Lower leg skin (tissue), 4 donors: ENCODE measurements at regions not wholly inside any gene's neighbourhood (a gene's known extent, or its start where the extent isn't known, plus 50 kb on each side); places are given as distances from the start of the nearest gene placed in this dataset.

Experiments
- DNase-seq, 2 donors: peaks; one replicate each; pipeline ENCODE4 v3.0.0-alpha.2; 2019; ENCODE audit warnings: low spot score in 2 of 2
- H3K4me3 ChIP-seq: fragments of 200-600 bp; sonication (generic); 2 replicates; pipeline ENCODE4 v1.5.1; 2017; ENCODE audit warnings: mild to moderate bottlenecking, low read depth; ENCODE audit not compliant: poor library complexity, severe bottlenecking
- POLR2A ChIP-seq, 2 donors: fragments of 450-650 bp; IDR thresholded peaks; one replicate each; pipeline ENCODE4 v1.6.1; 2016 to 2017; ENCODE audit warnings: antibody characterized with exemption in 2 of 2, mild to moderate bottlenecking in 1 of 2, moderate library complexity in 1 of 2
- WGBS, 2 donors: methylation state at CpG; one replicate each; pipeline ENCODE4 v1.1.5; 2018; 5-methylcytosine and 5-hydroxymethylcytosine counted together
- intact Hi-C: fragments of 100-400 bp; cut with DNase I; formaldehyde crosslinking; loops from one replicate; pipeline ENCODE4 v1.15.0; 2023; ENCODE audit warnings: low total_unique reads
- TF ChIP-seq, protein P1 (sequence below), 3 donors: fragments of 450-650 bp; IDR thresholded peaks; one replicate each; pipeline ENCODE4 v1.5.1; 2016; ENCODE audit warnings: antibody characterized with exemption in 3 of 3, mild to moderate bottlenecking in 3 of 3, moderate library complexity in 2 of 3

DNA sequence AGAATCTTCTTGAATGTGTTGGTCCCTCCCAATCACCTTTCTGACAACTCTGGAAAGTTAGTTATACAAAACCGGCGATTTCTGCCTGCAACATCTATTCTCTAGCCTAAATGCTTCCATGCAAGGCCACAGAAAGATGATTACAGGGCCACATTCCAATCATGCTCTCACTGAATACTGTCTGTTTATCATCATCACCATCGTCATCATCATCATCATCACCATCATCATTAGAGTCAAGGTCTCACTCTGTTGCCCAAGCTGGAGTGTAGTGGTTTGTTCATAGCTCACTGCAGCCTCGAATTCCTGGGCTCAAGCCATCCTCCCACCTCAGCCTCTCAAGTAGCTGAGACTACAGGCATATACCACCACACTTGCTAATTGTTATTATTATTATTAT lies 521.2 kb upstream of the DAB1 start:
- 79 to 86% methylated on average over 4 of the region's 4 CpGs for WGBS, 2 donors

DNA sequence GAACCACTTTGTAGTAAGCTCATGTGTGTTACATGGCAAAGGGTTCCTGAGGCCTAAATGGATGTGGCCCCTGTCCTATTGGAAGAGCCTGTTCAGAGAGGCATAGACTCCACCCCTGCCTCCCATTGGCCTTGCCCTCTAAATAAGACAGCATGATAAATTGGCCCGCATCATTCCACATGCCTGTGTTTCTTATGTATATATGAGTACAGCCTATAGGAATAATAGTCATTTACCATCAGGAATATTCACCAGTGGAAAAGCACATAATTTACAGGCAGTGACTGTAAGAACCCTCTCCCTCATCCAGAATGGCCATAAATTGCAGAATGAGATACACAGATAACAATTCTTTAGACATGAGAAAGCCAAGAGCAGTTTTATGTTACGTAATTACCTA lies 519.5 kb upstream of the DAB1 start:
- no peak overlapping the region for H3K4me3 ChIP-seq
- TF ChIP-seq, protein P1, sequence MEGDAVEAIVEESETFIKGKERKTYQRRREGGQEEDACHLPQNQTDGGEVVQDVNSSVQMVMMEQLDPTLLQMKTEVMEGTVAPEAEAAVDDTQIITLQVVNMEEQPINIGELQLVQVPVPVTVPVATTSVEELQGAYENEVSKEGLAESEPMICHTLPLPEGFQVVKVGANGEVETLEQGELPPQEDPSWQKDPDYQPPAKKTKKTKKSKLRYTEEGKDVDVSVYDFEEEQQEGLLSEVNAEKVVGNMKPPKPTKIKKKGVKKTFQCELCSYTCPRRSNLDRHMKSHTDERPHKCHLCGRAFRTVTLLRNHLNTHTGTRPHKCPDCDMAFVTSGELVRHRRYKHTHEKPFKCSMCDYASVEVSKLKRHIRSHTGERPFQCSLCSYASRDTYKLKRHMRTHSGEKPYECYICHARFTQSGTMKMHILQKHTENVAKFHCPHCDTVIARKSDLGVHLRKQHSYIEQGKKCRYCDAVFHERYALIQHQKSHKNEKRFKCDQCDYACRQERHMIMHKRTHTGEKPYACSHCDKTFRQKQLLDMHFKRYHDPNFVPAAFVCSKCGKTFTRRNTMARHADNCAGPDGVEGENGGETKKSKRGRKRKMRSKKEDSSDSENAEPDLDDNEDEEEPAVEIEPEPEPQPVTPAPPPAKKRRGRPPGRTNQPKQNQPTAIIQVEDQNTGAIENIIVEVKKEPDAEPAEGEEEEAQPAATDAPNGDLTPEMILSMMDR (IDR thresholded peaks at IDR 0.05), result no peak
- TF ChIP-seq POLR2A (IDR thresholded peaks at IDR 0.05), result no peak
- intact Hi-C loops, result no loop called here
- DNase-seq, result no peak
- WGBS, 2 donors, result 90 to 100% methylated on average over 2 of the region's 2 CpGs

More for the DNA sequence above, 521.2 kb upstream of the DAB1 start:
- intact Hi-C loops, result no loop called here
- no peak for TF ChIP-seq POLR2A (IDR thresholded peaks at IDR 0.05)
- TF ChIP-seq, protein P1 (IDR thresholded peaks at IDR 0.05), result no peak
- no peak for DNase-seq
- no peak overlapping the region for H3K4me3 ChIP-seq

DNA sequence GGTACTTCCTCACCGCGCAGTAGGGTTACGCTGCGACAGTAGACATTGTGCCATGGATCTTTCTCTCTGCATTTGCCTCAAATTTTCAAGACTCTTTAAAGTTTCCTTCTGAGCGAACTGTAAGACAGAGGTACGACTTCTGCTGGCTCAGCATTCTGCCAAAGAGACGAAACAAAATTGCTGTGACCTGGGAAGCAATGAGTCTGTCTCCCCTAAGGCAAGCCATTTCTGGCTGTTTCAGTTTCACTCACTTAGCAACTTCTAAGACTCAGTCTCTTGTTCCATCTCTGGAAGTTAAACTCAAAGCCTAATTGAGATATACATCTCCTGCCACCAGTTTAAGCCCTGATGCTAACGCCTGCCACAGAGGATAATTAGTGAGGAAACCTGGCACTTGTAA lies 510.9 kb upstream of the DAB1 start:
- intact Hi-C loops, result loop anchor here (5.0 kb wide), 1 partner anchor 927 kb away; no protein-coding TSS in a partner anchor
- 72 to 76% methylated on average over 8 of the region's 8 CpGs for WGBS, 2 donors
- TF ChIP-seq POLR2A (IDR thresholded peaks at IDR 0.05), result no peak
- TF ChIP-seq, protein P1 (IDR thresholded peaks at IDR 0.05), result no peak
- no peak for DNase-seq
- no peak overlapping the region for H3K4me3 ChIP-seq

DNA sequence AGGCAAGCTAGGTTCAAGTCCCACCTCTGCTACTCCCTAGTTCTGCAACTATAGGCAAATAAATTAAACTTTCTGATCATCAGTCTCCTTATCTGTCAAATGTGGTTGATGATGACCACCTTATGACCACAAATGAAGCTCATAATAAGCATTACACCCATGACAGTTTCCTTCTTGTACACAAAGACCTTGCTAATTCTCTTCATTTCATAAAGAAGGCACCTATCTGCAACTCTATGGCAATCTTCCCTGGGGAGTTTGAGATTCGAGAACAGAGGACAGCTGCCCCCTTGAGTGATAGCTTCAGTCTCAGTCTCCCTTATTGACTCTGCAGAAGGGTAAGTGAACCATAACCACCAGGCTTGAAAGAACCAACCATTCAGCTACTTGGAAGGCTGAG lies 503.1 kb upstream of the DAB1 start:
- WGBS, 2 donors, result 83 to 89% methylated on average over 1 of the region's 1 CpG
- DNase-seq, result no peak
- no peak overlapping the region for H3K4me3 ChIP-seq
- intact Hi-C loops, result no loop called here
- TF ChIP-seq, protein P1 (IDR thresholded peaks at IDR 0.05), result no peak
- no peak for TF ChIP-seq POLR2A (IDR thresholded peaks at IDR 0.05)

DNA sequence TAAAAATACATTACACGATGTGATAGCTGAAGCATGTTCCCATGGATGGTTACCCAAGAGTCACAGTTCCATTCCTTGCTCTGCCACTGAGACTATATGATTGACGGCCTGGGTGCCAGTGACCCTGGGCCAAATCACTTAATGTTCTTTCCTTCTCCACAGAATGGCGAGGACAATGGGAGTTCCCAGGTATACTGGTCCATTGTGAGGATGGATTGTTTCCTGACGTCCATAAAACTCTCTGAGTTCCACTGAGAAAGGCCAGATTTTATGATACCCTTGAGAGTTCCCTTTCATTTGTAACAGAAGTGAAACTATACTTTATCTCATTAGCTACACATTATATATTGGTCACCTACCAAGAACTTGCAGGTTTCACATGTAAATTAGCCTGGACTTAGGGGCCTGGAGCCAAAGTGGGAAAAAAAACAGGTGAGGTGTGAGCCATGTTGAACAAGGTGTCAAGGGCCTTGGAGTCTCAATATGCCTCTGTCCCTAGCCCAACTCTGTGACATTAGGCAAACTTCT lies 502.2 kb upstream of the DAB1 start:
- DNase-seq, result no peak
- intact Hi-C loops, result no loop called here
- H3K4me3 ChIP-seq, result no peak overlapping the region
- WGBS, 2 donors, result 78 to 85% methylated on average over 4 of the region's 4 CpGs
- no peak for TF ChIP-seq POLR2A (IDR thresholded peaks at IDR 0.05)
- TF ChIP-seq, protein P1 (IDR thresholded peaks at IDR 0.05), result no peak

DNA sequence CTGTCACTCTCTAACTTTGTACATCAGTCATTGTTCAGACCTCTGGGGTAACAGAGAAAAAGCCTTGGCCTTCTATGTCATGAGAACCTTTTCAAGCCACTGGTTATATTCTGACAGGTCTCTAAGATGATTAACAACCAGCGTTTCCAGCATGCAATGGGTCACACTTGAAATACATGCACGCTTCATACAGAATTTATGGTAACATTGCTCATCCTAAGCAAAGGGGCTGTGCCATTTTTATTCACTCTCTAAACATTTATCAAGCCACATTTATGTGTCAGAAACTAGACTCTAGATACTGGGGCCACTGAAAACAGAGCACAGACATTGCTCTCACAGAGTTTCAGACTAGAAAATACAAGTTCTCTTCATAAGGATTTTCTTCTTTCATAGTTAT lies 501.4 kb upstream of the DAB1 start:
- H3K4me3 ChIP-seq, result no peak overlapping the region
- DNase-seq, result no peak
- TF ChIP-seq POLR2A (IDR thresholded peaks at IDR 0.05), result no peak
- TF ChIP-seq, protein P1 (IDR thresholded peaks at IDR 0.05), result no peak
- intact Hi-C loops, result no loop called here
- WGBS, 2 donors, result 70 to 90% methylated on average over 2 of the region's 2 CpGs
